DOHH2 (cell line): ENCODE measurements at regions not wholly inside any gene's neighbourhood (a gene's known extent, or its start where the extent isn't known, plus 50 kb on each side); places are given as distances from the start of the nearest gene placed in this dataset.

Experiments
- H3F3A ChIP-seq: fragments of 200-600 bp; sonication (generic), shearing (Covaris generic); 2 replicates; pipeline ENCODE4 v1.6.0; 2016; ENCODE audit warnings: antibody characterized with exemption, mild to moderate bottlenecking; ENCODE audit not compliant: control insufficient read depth, insufficient read depth
- H3K27ac ChIP-seq: fragments of 200-600 bp; sonication (generic); 2 replicates; pipeline ENCODE4 v1.5.1; 2014; ENCODE audit warnings: low read depth, mild to moderate bottlenecking, low read length, moderate library complexity
- H3K27me3 ChIP-seq: fragments of 200-600 bp; sonication (generic); 2 replicates; pipeline ENCODE4 v1.6.1; 2014; ENCODE audit warnings: mild to moderate bottlenecking, low read length, mixed read lengths; ENCODE audit not compliant: control insufficient read depth
- H3K36me3 ChIP-seq: fragments of 200-600 bp; sonication (generic); 2 replicates; pipeline ENCODE4 v1.6.1; 2014; ENCODE audit warnings: mild to moderate bottlenecking, low read length, moderate library complexity, mixed read lengths; ENCODE audit not compliant: control insufficient read depth
- H3K4me1 ChIP-seq: fragments of 200-600 bp; sonication (generic); 2 replicates; pipeline ENCODE4 v1.6.1; 2014; ENCODE audit warnings: mild to moderate bottlenecking, low read length, mixed read lengths; ENCODE audit not compliant: control insufficient read depth
- H3K4me2 ChIP-seq: fragments of 200-600 bp; sonication (generic); 2 replicates; pipeline ENCODE4 v1.6.0; 2014; ENCODE audit warnings: mild to moderate bottlenecking, low read length, moderate library complexity
- H3K4me3 ChIP-seq: fragments of 200-600 bp; sonication (generic); 2 replicates; pipeline ENCODE4 v1.5.1; 2014; ENCODE audit warnings: mild to moderate bottlenecking, low read length, mixed read lengths
- H3K79me2 ChIP-seq: fragments of 200-600 bp; sonication (generic); 2 replicates; pipeline ENCODE4 v1.6.1; 2014; ENCODE audit warnings: mild to moderate bottlenecking, low read length, mixed read lengths; ENCODE audit not compliant: control insufficient read depth
- H3K9me2 ChIP-seq: fragments of 200-600 bp; sonication (generic); replicated peaks from 2 replicates; pipeline ENCODE4 v1.6.1; 2014; ENCODE audit warnings: mild to moderate bottlenecking, low read length, mixed read lengths; ENCODE audit not compliant: control insufficient read depth
- H3K9me3 ChIP-seq: fragments of 200-600 bp; sonication (generic); 2 replicates; pipeline ENCODE4 v1.6.1; 2014; ENCODE audit warnings: antibody characterized with exemption, low read length, mixed read lengths; ENCODE audit not compliant: control insufficient read depth, insufficient read depth
- H4K20me1 ChIP-seq: fragments of 200-600 bp; sonication (generic); 2 replicates; pipeline ENCODE4 v1.6.0; 2014; ENCODE audit warnings: low read depth, mild to moderate bottlenecking, antibody characterized with exemption, low read length, moderate library complexity; ENCODE audit not compliant: control insufficient read depth, insufficient read depth
- CTCF ChIP-seq: fragments of 200-600 bp; sonication (generic); IDR thresholded peaks from one replicate; pipeline ENCODE4 v1.5.1; 2014; ENCODE audit warnings: antibody characterized with exemption, mild to moderate bottlenecking, low read depth, low read length; ENCODE audit not compliant: poor library complexity, severe bottlenecking
- EZH2phosphoT487 ChIP-seq: fragments of 200-600 bp; sonication (generic); IDR thresholded peaks from 2 replicates; pipeline ENCODE4 v1.6.1; 2017; ENCODE audit warnings: borderline replicate concordance, mild to moderate bottlenecking, antibody characterized with exemption, low read length, moderate library complexity, mixed read lengths

- peaks cover 3% of the 10 kb centered on the region; the same call in 1 of the 2 replicates for H3K27me3 ChIP-seq
- no peak overlapping the region for H3K27ac ChIP-seq
- no peaks in the 10 kb centered on the region for H3K36me3 ChIP-seq
- no peaks in the 10 kb centered on the region for H3F3A ChIP-seq
- no peaks in the 10 kb centered on the region for H3K9me3 ChIP-seq
- H3K4me2 ChIP-seq = no peak overlapping the region
- H3K4me3 ChIP-seq = no peak overlapping the region
- no peaks in the 10 kb centered on the region for H3K9me2 ChIP-seq
- no peaks in the 10 kb centered on the region for H3K4me1 ChIP-seq
- no peak for TF ChIP-seq CTCF
- TF ChIP-seq EZH2phosphoT487 = no peak
- no peaks in the 10 kb centered on the region for H4K20me1 ChIP-seq
- H3K79me2 ChIP-seq = no peaks in the 10 kb centered on the region
These were observed 90.4 kb upstream of the AKT3 start for GRCh38 chr1:243940451-243940850.

- Histone ChIP-seq H3K36me3 (no peaks in the 10 kb centered on the region), H3K27ac (no peak overlapping the region), H4K20me1 (no peaks in the 10 kb centered on the region)
These were observed 89.3 kb upstream of the AKT3 start for GRCh38 chr1:243939167-243939848.

GRCh38 chr1:243938208-243938607, 88.2 kb upstream of the AKT3 start:
- Histone ChIP-seq H3K9me3 (no peaks in the 10 kb centered on the region), H4K20me1 (no peaks in the 10 kb centered on the region), H3K4me1 (no peaks in the 10 kb centered on the region), H3K36me3 (no peaks in the 10 kb centered on the region), H3K27me3 (peaks cover 3% of the 10 kb centered on the region; the same call in 1 of the 2 replicates), H3K9me2 (no peaks in the 10 kb centered on the region), H3K4me2 (no peak overlapping the region), H3K27ac (no peak overlapping the region), H3K4me3 (no peak overlapping the region), H3K79me2 (no peaks in the 10 kb centered on the region), H3F3A (no peaks in the 10 kb centered on the region)
- no peak for TF ChIP-seq CTCF
- TF ChIP-seq EZH2phosphoT487 = no peak

More at GRCh38 chr1:243939167-243939848, 89.3 kb upstream of the AKT3 start:
- Histone ChIP-seq H3F3A (no peaks in the 10 kb centered on the region), H3K9me2 (no peaks in the 10 kb centered on the region), H3K27me3 (peaks cover 3% of the 10 kb centered on the region; the same call in 1 of the 2 replicates), H3K4me3 (no peak overlapping the region), H3K9me3 (no peaks in the 10 kb centered on the region), H3K4me1 (no peaks in the 10 kb centered on the region), H3K79me2 (no peaks in the 10 kb centered on the region), H3K4me2 (no peak overlapping the region)
- TF ChIP-seq EZH2phosphoT487 = no peak
- no peak for TF ChIP-seq CTCF
